H1 (cell line): ENCODE measurements at regions not wholly inside any gene's neighbourhood (a gene's known extent, or its start where the extent isn't known, plus 50 kb on each side); places are given as distances from the start of the nearest gene placed in this dataset.

Experiments
- CTCF ChIA-PET: fragments of 300-600 bp; sonication (Branson Sonifier 250); formaldehyde crosslinking; loops from one replicate; lab custom pipeline; 2021; ENCODE audit not compliant: partially characterized antibody; lab: Charles Lee
- POLR2A ChIA-PET: fragments of 300-600 bp; sonication (Branson Sonifier 250); formaldehyde crosslinking; loops from one replicate; lab custom pipeline; 2021; ENCODE audit warnings: inconsistent platforms; ENCODE audit not compliant: partially characterized antibody; lab: Charles Lee
- DNase-seq, 2 experiments: peaks; one replicate each; pipeline versions ENCODE4 v3.0.0 to v3.0.0-alpha.2; 2010 to 2022; ENCODE audit warnings: low spot score in 2 of 2, low read depth in 1 of 2, mixed read lengths in 1 of 2
- FAIRE-seq: peaks from 2 replicates; lab custom pipeline; 2011; peaks lifted over from hg19 to GRCh38; lab: Jason Lieb, UNC
- H2AFZ ChIP-seq: 2 replicates; pipeline ENCODE4 v1.8.1; 2012; ENCODE audit warnings: low read length, inconsistent platforms
- H2AK5ac ChIP-seq: 2 replicates; pipeline ENCODE4 v1.6.1; 2013; ENCODE audit warnings: low read depth, low read length
- H2BK120ac ChIP-seq: replicated peaks from 2 replicates; pipeline ENCODE3; 2013; ENCODE audit warnings: low read depth, low read length, inconsistent platforms
- H2BK12ac ChIP-seq: 2 replicates; pipeline ENCODE4 v1.6.1; 2013; ENCODE audit warnings: low read depth, low read length
- H2BK15ac ChIP-seq: 2 replicates; pipeline ENCODE4 v1.6.1; 2013; ENCODE audit warnings: low read length
- H2BK20ac ChIP-seq: 2 replicates; pipeline ENCODE4 v1.6.1; 2013; ENCODE audit warnings: low read length
- H2BK5ac ChIP-seq: 2 replicates; pipeline ENCODE4 v1.6.1; 2013; ENCODE audit warnings: low read depth, low read length
- H3K14ac ChIP-seq: 2 replicates; pipeline ENCODE4 v1.6.1; 2013; ENCODE audit warnings: inconsistent platforms; ENCODE audit not compliant: insufficient read length
- H3K18ac ChIP-seq: 2 replicates; pipeline ENCODE4 v1.6.1; 2013; ENCODE audit warnings: low read length; ENCODE audit errors: extremely low read depth
- H3K23ac ChIP-seq: 2 replicates; pipeline ENCODE4 v1.6.1; 2013; ENCODE audit warnings: inconsistent platforms; ENCODE audit not compliant: insufficient read length
- H3K23me2 ChIP-seq: 2 replicates; pipeline ENCODE4 v1.6.1; 2013; ENCODE audit warnings: low read depth, low read length
- H3K27ac ChIP-seq: 2 replicates; pipeline ENCODE4 v1.6.1; 2011; ENCODE audit warnings: low read depth, low read length, inconsistent platforms
- H3K27me3 ChIP-seq, 4 experiments: replicated peaks in 1 of 4; 1 replicate in 1 of 4; 2 replicates in 3 of 4; pipeline versions ENCODE4 v1.6.1 to v1.8.1; 2011 to 2013; ENCODE audit warnings: low read length in 3 of 4, mild to moderate bottlenecking in 3 of 4, inconsistent platforms in 2 of 4, mixed read lengths in 2 of 4, moderate library complexity in 1 of 4; ENCODE audit not compliant: control insufficient read depth in 3 of 4, insufficient read depth in 3 of 4; ENCODE audit errors: extremely low read depth in 1 of 4
- H3K36me3 ChIP-seq, 4 experiments: 2 replicates each; pipeline versions ENCODE4 v1.6.1 to v1.8.1; 2011 to 2013; ENCODE audit warnings: mild to moderate bottlenecking in 4 of 4, low read length in 3 of 4, moderate library complexity in 2 of 4, control low read depth in 1 of 4, inconsistent platforms in 1 of 4; ENCODE audit not compliant: insufficient read depth in 4 of 4, control insufficient read depth in 2 of 4
- H3K4ac ChIP-seq: replicated peaks from 2 replicates; pipeline ENCODE3; 2013; ENCODE audit warnings: low read length, low read depth, mixed read lengths, inconsistent platforms; ENCODE audit not compliant: insufficient read length
- H3K4me1 ChIP-seq, 4 experiments: replicated peaks in 1 of 4; 1 replicate in 1 of 4; 2 replicates in 3 of 4; pipeline versions ENCODE4 v1.6.1 to v1.8.1; 2011 to 2013; ENCODE audit warnings: low read length in 3 of 4, inconsistent platforms in 2 of 4, mixed read lengths in 1 of 4; ENCODE audit not compliant: insufficient read depth in 4 of 4, control insufficient read depth in 3 of 4
- H3K4me2 ChIP-seq, 2 experiments: 2 replicates each; pipeline versions ENCODE4 v1.6.1 to v1.8.1; 2011 to 2013; ENCODE audit warnings: low read depth in 2 of 2, low read length in 2 of 2, control low read depth in 1 of 2, inconsistent platforms in 1 of 2, mild to moderate bottlenecking in 1 of 2; ENCODE audit not compliant: insufficient read depth in 1 of 2
- H3K4me3 ChIP-seq, 4 experiments: fragments of 200-600, 300-600 bp in 1 of 4; sonication (generic), shearing (Covaris generic), sonication (Bioruptor Twin) in 1 of 4; 2 replicates each; pipeline versions ENCODE4 v1.5.1 to v1.8.1; 2011 to 2016; ENCODE audit warnings: low read length in 4 of 4, low read depth in 3 of 4, control low read depth in 2 of 4, inconsistent platforms in 2 of 4, mild to moderate bottlenecking in 2 of 4, mixed read lengths in 1 of 4, moderate library complexity in 1 of 4; ENCODE audit not compliant: insufficient read depth in 2 of 4; ENCODE audit errors: extremely low read depth in 1 of 4
- H3K56ac ChIP-seq: replicated peaks from 2 replicates; pipeline ENCODE3; 2013; ENCODE audit warnings: low read depth, mild to moderate bottlenecking, mixed read lengths, low read length, inconsistent platforms; ENCODE audit not compliant: insufficient read length
- H3K79me1 ChIP-seq: 2 replicates; pipeline ENCODE4 v1.6.1; 2013; ENCODE audit warnings: low read depth, low read length, control low read depth
- H3K79me2 ChIP-seq, 2 experiments: 2 replicates each; pipeline versions ENCODE4 v1.6.1 to v1.8.1; 2012 to 2013; ENCODE audit warnings: low read length in 2 of 2, mild to moderate bottlenecking in 2 of 2, inconsistent platforms in 1 of 2; ENCODE audit not compliant: insufficient read depth in 2 of 2, control insufficient read depth in 1 of 2
- H3K9ac ChIP-seq, 4 experiments: replicated peaks in 1 of 4; 1 replicate in 1 of 4; 2 replicates in 3 of 4; pipeline versions ENCODE4 v1.6.1 to v1.8.1; 2011 to 2013; ENCODE audit warnings: low read depth in 3 of 4, low read length in 3 of 4, control low read depth in 2 of 4, mild to moderate bottlenecking in 2 of 4, moderate library complexity in 2 of 4, inconsistent platforms in 1 of 4; ENCODE audit errors: extremely low read depth in 1 of 4
- H3K9me3 ChIP-seq, 2 experiments: 2 replicates each; pipeline versions ENCODE4 v1.6.1 to v1.8.1; 2012 to 2013; ENCODE audit warnings: mild to moderate bottlenecking in 2 of 2, moderate library complexity in 2 of 2, control low read depth in 1 of 2, inconsistent platforms in 1 of 2, low read depth in 1 of 2, low read length in 1 of 2, mixed read lengths in 1 of 2; ENCODE audit not compliant: insufficient read depth in 2 of 2
- H4K20me1 ChIP-seq, 2 experiments: replicated peaks in 1 of 2; 2 replicates each; pipeline versions ENCODE3 to v1.8.1; 2011 to 2013; ENCODE audit warnings: inconsistent platforms in 2 of 2, low read length in 2 of 2, mild to moderate bottlenecking in 1 of 2; ENCODE audit not compliant: insufficient read depth in 2 of 2, control insufficient read depth in 1 of 2
- H4K5ac ChIP-seq: 2 replicates; pipeline ENCODE4 v1.6.1; 2013; ENCODE audit warnings: low read length, low read depth, mixed read lengths, inconsistent platforms; ENCODE audit not compliant: insufficient read length
- H4K8ac ChIP-seq: 2 replicates; pipeline ENCODE4 v1.8.0; 2013; ENCODE audit warnings: mild to moderate bottlenecking, moderate library complexity, low read length, inconsistent platforms; ENCODE audit not compliant: insufficient read depth; ENCODE audit errors: extremely low read depth
- H4K91ac ChIP-seq: replicated peaks from 2 replicates; pipeline ENCODE3; 2013; ENCODE audit warnings: low read length, mixed read lengths, inconsistent platforms; ENCODE audit not compliant: insufficient read length
- ATF2 ChIP-seq: IDR thresholded peaks from 2 replicates; pipeline ENCODE4 v1.6.1; 2012; ENCODE audit warnings: low read length, inconsistent platforms
- RAD21 ChIP-seq, 2 experiments: IDR thresholded peaks in 1 of 2; conservative IDR thresholded peaks in 1 of 2; 2 replicates each; pipeline ENCODE4 v1.6.1; 2011; ENCODE audit warnings: low read depth in 2 of 2, low read length in 2 of 2, improper control_type of control experiment in 1 of 2, inconsistent platforms in 1 of 2, mild to moderate bottlenecking in 1 of 2, moderate library complexity in 1 of 2
- WGBS, 2 experiments: shearing (Covaris generic) in 1 of 2; methylation state at CpG; one replicate each; pipeline versions ENCODE4 v1.1.6 to v1.1.7; 2013 to 2015; ENCODE audit warnings: low lambda C conversion rate in 2 of 2, mixed read lengths in 2 of 2, inconsistent platforms in 1 of 2, low coverage in 1 of 2, missing lambda C conversion rate in 1 of 2; ENCODE audit not compliant: insufficient replicate concordance in 2 of 2, insufficient coverage in 1 of 2, insufficient read length in 1 of 2; ENCODE audit errors: extremely low coverage in 1 of 2, missing lambda C conversion rate in 1 of 2; 5-methylcytosine and 5-hydroxymethylcytosine counted together

- H4K20me1 ChIP-seq, result no peaks in the 10 kb centered on the region
- H3K27me3 ChIP-seq, result peaks cover 0 to 2% (median 0%) of the 10 kb centered on the region in 4 experiments; a peak in 1 of 7 replicates
- peak overlapping the region; percentile 35; the same call in 1 of the 2 replicates for H2BK12ac ChIP-seq
- H3K56ac ChIP-seq, result no peak overlapping the region
- peaks cover 5 to 15% (median 12%) of the 10 kb centered on the region in 4 experiments for H3K4me1 ChIP-seq
- H3K27ac ChIP-seq, result no peak overlapping the region
- peak; percentile 24 for FAIRE-seq
- POLR2A ChIA-PET, result no interaction called here
- peak overlapping the region; percentile 26 for H3K18ac ChIP-seq
- no peak overlapping the region for H2BK120ac ChIP-seq
- H4K5ac ChIP-seq, result no peak overlapping the region
- no peaks in the 10 kb centered on the region for H3K79me1 ChIP-seq
- no peak overlapping the region for H2AK5ac ChIP-seq
- no peak overlapping the region for H2BK20ac ChIP-seq
- no peak overlapping the region for H3K4ac ChIP-seq
- H3K23me2 ChIP-seq, result peaks cover 2% of the 10 kb centered on the region; the same call in 1 of the 2 replicates
- peak overlapping the region; percentile 93 for H2AFZ ChIP-seq
- H3K9me3 ChIP-seq, result no peaks in the 10 kb centered on the region
- H2BK15ac ChIP-seq, result no peak overlapping the region
- 0 out of 2 replicates have a peak overlapping the region, but pooled peaks have one; percentile 19 for H2BK5ac ChIP-seq
- no peak overlapping the region for H3K23ac ChIP-seq
- CTCF ChIA-PET, result interaction anchor here (0.7 to 1.2 kb wide), 6 partner anchors 11 to 451 kb away, joined by 3 to 6 read pairs (median 4); no protein-coding TSS in a partner anchor
- peak in 1 of 2 experiments; percentile 58 for DNase-seq
- 57% methylated on average over 13 of the region's 13 CpGs; no CpG with 5 or more reads in 1 of the 2 experiments for WGBS, 2 experiments
- no peak overlapping the region for H3K9ac ChIP-seq
- peak overlapping the region; percentile 6 to 13; a peak in 2 of 4 replicates for H3K4me2 ChIP-seq
- no peaks in the 10 kb centered on the region for H3K36me3 ChIP-seq
- no peak overlapping the region for H3K4me3 ChIP-seq
- no peaks in the 10 kb centered on the region for H3K79me2 ChIP-seq
- peak overlapping the region; percentile 87; the same call in 1 of the 2 replicates for H4K8ac ChIP-seq
- peak overlapping the region; percentile 45 for H4K91ac ChIP-seq
- H3K14ac ChIP-seq, result no peak overlapping the region
- TF ChIP-seq RAD21 (IDR thresholded peaks at IDR 0.05 in 1 of 2, conservative IDR thresholded peaks at IDR 0.05 in 1 of 2; ENCODE audit: low read depth in 2 of 2, low read length in 2 of 2) (peak; percentile 12 to 35; a peak in 3 of 4 replicates), ATF2 (no peak)
Observed at GRCh38 chr10:78401624-78402367, 368.1 kb downstream of the RPS24 start.
